ENCODE measurements at regions not wholly inside any gene's neighbourhood (a gene's known extent, or its start where the extent isn't known, plus 50 kb on each side); places are given as distances from the start of the nearest gene placed in this dataset.

DNA sequence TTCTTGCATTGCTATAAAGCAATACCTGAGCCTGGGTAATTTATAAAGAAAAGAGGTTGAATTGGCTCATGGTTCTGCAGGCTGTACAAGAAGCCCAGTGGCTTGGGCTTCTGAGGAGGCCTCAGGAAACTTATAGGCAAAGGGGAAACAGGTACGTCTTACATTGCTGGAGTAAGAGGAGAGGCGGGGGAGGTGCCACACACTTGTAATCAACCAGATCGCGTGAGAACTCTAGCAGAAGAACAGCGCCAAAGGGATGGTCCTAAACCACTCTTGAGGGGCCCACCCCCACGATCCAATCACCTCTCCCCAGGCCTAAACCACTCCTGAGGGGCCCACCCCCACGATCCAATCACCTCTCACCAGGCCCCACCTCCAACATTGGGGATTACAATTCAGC is 50.6 kb upstream of the SHOX start:
- TF ChIP-seq, protein P1, sequence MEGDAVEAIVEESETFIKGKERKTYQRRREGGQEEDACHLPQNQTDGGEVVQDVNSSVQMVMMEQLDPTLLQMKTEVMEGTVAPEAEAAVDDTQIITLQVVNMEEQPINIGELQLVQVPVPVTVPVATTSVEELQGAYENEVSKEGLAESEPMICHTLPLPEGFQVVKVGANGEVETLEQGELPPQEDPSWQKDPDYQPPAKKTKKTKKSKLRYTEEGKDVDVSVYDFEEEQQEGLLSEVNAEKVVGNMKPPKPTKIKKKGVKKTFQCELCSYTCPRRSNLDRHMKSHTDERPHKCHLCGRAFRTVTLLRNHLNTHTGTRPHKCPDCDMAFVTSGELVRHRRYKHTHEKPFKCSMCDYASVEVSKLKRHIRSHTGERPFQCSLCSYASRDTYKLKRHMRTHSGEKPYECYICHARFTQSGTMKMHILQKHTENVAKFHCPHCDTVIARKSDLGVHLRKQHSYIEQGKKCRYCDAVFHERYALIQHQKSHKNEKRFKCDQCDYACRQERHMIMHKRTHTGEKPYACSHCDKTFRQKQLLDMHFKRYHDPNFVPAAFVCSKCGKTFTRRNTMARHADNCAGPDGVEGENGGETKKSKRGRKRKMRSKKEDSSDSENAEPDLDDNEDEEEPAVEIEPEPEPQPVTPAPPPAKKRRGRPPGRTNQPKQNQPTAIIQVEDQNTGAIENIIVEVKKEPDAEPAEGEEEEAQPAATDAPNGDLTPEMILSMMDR (IDR thresholded peaks at IDR 0.05; ENCODE audit: low read depth, low read length, poor library complexity, severe bottlenecking) = no peak
- no peak for TF ChIP-seq EZH2phosphoT487 (IDR thresholded peaks at IDR 0.05; ENCODE audit: borderline replicate concordance, low read length)
